CD4-positive, alpha-beta T cell treated with Interleukin-15 for 4 hours (primary cell): ENCODE measurements at regions not wholly inside any gene's neighbourhood (a gene's known extent, or its start where the extent isn't known, plus 50 kb on each side); places are given as distances from the start of the nearest gene placed in this dataset.
"Not testable (repeated sequence)": the region's sequence is repeated elsewhere in the genome, so short reads cannot be mapped to it uniquely, and the experiment has no call there.

ENCODE experiments used
- DNase-seq: peaks from one replicate; pipeline ENCODE4 v3.0.0-alpha.2; 2020; ENCODE audit warnings: low spot score

DNA sequence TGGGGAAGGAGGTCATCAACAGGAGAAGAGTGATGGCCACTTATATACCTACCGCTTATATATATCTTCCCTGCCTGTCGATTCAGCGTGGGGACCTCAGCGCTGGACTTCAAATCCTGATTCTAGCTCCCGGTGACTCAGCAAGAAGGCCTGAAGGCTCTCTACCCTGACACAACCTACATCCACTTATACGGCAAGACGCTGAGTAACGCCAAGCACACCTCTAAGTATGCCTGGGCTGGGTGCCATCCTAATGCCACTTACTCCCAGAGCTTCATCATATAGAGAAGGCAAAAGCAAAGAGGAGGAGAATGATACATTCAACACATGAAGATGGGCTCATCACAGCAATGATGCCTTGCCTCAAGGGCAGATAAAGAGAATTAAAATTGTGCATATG, 198.3 kb downstream of the CHIC2 start:
- DNase-seq: no peak

DNA sequence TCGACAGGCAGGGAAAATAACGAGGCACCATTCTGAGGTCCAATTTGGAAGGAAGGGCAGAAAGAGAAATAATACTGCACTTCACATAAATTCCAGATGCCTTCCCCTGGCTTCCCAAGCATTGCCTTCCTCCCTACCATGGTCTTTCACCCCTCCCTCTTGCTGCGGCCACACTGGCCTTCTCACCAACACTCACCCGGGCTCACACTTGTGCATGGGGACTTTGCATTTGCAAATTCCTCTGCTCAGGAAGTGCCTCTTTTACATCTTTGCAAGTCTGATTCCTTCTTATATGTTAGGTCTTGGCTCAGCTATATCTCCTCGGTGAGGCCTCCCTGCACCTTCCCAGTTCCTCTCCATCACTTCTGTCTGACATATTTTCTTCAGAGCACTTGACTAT, 199.4 kb downstream of the CHIC2 start:
- DNase-seq: no peak

DNA sequence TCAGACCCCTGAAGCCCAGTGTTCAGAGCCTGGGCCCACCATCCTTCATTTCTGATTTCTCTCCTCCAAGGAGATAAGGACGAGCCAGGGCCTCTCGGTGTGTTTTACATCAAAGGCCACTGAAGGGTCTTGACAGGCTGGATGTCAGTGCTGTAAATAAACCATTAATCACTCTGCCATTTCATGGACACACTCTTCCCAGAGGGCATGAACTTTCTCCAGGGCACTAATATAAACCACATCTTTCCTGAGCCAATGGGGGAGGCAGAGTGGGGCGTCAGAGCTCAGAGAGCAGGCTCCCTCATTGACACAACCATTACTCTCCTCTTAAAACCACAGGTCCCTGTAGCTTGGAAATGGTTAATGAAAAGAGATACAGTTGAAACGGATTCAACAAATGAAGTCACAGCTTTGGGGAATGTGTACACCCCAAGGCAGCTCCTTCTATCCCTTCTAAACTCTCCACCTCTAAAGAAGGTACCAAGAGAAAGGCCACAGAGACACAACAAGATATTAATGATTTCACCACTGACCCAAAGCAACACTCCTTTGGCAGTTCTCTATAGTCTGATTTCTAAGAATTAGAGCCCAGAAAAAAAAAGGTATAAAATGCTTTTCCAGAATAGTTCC, 200.6 kb downstream of the CHIC2 start:
- DNase-seq: no peak

DNA sequence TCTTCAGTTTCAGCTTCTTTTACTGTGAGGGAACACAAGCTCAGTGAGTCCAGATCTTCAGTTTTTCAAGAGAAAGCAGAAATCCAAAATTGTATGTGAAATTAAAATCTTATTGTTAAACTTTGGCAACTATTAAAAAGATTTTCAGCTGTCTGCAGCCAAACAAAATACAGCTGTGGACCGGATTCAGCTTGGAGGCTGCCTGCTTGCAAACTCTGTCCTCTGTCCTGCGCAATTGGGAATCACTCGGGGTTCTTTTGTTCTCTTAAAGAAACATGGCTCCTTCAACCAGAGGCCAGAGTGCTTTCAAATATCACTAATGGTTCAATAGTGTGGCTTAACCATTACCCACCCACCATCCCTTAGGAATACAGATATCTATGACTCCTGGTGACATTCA, 201.2 kb downstream of the CHIC2 start:
- DNase-seq: no peak

DNA sequence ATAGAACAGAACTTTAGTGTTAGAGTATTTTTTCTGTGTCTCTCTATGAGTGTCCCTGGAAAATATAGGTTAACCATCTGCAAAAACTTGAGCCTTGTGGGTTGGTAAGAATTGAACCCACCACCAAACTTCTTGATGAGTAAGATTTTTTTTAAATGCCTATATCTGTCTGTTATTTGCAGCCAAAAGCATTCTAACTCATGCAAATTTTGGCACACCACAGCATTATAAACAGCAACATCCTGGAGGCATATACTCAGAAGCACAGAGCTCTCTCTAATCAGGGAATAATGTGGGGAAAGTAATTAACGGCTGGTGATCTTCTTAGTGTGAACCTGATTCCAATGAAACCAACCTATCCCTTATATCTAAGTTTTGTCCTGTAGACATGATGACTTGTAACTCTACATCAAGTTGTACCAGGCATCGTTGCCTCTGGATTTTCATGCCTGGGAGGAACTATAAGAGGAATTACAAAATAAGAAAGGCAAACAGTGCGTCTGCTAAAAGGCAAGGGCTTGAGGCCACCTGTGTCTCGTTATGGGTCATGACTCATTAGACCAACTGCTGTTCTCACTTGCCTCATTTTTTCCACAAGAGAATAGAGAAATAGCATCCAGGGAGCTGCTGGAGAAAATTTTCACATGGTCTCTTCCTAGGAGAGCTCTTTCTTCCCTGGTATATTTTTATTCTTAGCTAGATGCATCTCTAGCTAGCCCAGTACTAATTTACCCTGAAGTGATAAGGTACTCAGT, 202.4 kb downstream of the CHIC2 start:
- DNase-seq: no peak

DNA sequence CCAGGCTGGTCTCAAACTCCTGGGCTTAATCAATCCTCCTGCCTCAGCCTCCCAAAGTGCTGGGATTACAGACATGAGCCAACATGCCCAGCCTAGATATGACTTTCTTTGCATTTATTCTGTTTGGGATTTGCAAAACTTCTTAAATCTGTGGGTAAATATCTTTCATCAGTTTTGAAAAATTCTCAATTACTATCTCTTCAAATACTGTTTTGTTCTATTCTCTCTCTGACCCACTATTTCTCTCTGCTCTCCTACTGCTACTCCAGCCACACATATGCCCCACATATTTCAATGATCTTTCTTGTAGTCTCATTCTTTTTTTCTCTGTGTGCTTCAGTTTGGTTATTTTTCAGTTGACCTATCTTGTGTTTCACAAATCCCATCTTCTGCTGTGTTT, 205.1 kb downstream of the CHIC2 start:
- no peak for DNase-seq

DNA sequence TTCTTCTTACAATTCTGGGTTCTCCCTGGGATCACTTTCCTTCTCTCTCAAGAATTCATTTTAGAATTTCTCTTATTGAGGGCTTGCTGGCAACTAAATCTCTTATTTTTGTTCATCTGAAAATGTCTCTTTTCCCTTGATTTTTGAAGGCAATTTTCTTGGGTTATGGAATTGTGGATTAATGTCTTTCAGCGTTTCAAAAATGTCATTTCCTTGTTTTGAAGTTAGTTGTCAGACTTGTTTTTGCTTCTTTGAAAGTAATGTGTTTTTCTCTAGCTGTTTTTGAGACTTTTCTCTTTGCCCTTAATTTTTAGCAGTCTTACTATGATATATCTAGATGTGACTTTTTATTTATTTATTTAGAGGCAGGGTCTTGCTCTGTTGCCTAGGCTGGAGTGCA, 205.7 kb downstream of the CHIC2 start:
- no peak for DNase-seq

DNA sequence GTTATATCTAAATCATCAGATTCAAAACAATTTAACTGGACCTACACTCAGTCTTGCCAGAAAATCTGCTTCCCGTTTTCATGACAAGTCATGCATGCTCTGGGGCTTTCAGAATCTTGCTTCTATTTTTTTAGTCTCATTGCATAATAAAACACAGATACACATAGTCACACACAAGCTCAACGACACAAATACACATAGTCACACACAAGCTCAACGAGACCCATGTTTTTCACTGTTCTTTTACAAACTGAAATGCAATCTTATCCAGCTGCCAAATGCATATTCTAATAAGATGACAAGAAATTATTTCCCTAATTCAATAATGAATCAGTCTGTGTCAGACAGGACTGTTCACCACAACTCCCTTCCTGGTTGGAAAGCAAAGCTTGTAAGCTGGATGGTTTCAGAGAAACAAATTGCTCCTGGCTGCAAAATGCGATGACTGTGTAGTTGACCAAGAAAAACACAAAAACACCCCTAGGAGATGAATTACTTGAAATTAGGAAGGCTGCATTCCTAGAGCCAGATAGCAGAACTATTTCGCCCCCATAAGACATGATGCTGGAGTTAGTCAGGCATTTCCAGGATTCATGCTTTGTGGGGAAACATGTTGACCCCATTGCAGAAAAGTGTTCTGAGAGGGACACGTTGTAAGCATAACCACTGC, 208.7 kb downstream of the CHIC2 start:
- DNase-seq: no peak

DNA sequence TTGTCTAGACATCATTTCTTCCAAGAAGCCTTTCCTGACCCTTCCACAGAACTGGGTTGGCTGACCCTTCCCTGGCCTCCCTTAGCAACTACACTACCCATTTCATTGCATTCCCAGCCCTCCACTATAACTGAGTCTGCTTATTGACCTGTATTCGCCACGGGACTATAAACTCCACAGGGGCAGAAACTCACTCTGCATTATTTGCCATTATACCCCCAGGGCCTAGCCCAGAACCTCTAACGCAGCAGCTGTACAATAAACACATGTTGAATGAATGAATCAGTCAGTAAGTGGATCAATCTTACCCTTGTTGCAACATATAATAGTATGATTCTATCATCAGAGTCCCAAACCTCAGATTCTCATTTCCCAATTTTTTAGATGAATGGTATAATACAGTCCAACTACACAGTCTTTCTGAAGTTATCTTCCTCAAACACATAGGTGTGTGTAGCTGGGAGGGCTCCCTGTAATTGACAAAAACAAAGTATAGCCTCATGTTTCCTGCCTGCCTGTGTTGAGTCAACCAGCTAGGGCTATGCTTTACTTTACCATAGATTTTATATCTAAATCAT, 209.3 kb downstream of the CHIC2 start:
- no peak for DNase-seq

DNA sequence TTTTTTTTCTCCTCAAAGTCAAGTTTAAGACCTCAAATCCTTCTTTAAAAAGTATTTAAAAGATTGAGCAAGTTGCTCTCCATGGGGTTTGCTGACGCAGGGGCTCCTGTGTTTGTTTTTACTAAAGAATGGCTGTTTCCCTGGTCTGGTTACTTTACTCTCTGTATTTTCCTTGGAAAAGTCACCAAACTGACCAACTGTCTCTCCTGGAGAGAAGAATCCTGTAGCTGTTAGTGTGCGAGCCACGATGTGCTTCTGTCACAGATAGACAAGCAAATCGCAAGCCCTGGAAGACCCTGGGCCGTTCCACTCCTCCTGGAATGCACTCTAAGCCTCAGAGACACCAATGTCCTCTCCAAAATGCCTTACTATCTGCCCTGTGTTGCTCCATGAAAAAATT, 212.1 kb downstream of the CHIC2 start:
- DNase-seq: no peak

DNA sequence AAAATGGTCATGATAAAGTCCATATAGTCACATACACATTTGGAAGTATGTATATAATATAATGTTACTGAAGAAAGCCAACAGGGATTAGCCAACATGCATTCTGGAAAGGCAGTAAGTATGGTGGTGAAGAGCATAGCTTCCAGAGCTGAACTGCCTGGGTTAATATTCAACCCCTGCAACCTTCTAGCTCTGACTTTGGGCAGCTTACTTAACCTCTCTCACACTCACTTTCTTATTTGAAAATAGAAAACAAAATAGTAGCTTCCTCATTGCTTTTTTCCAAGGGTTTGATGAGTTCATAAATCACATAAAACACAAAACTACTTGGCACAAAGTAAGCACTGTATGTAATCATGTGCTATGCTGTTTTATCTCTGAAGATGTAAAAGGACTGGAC, 216.4 kb downstream of the CHIC2 start:
- DNase-seq: no peak

DNA sequence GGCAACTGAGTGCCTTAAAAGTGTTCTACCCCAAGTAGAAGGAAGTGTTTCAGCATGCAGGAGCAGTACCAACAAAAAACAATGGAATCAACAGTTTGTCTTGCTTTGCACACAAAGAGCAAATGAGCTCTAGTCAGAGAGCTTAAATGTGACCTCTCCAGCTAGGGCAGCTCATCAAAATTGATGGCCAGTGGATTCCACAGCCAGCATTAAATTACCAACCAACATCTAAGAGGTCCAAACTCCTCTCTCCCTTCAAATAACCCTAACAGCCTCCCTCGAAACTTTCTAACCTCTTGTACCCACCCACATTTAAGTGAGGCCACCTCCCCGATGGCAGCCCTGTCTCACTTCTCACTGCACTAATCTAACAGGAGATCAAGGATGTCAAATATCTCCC, 219.9 kb downstream of the CHIC2 start:
- no peak for DNase-seq

DNA sequence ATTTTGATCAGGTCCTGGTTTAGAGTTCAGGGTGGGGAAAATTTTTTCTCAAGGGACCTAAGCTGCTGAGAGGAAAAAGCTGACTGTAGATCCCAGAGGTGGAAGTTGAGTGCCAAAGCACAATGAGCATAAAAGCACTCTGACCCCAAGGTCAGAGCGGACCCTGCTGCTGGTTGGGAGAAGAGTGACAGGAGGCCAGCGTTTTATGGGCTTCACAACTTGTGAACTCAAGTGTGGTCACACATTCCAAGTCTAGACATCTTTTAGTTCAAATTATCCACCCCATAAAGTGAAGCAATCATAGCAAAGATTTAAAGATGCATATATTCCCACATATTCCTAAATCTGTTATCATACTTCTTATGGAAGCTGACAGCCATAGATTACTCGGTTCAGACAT, 220.3 kb downstream of the CHIC2 start:
- DNase-seq: no peak

DNA sequence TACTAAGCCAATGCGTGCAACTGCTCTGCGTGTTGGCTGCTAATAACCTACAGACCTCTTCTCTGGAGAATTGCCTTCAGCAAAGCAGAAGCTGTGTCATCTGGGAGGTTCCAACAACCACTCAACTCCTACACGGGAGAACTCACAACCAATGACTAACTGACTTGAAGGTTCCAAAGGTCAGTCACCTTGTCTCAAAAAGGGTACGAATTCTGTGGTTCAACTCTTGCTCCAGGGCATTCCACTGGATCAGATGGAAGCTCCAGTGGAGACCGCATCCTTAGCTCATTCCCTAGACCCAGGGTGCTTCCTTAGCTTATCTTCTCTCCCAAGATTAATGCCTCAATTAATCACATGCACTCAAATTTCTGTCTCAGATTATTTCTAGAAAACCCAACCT, 222.7 kb downstream of the CHIC2 start:
- no peak for DNase-seq

DNA sequence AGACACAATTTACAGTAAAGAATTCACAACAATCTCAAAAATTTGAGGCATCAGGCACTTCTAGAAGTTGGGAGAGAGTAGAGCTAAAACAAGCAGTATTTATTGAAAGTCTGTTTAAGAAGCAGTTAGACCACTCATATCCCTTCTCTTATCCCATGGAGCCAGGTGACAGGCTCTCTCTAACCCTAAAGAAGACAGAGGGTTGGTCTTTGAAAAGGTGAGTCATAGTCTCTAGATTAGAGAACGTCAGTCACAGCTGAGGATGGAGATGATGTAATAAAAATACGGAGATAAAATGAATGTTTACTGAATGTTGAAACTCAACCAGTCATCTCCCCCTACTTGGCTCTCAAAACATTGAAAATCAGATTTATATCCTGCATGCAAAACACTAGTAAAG, 223.8 kb downstream of the CHIC2 start:
- no peak for DNase-seq

DNA sequence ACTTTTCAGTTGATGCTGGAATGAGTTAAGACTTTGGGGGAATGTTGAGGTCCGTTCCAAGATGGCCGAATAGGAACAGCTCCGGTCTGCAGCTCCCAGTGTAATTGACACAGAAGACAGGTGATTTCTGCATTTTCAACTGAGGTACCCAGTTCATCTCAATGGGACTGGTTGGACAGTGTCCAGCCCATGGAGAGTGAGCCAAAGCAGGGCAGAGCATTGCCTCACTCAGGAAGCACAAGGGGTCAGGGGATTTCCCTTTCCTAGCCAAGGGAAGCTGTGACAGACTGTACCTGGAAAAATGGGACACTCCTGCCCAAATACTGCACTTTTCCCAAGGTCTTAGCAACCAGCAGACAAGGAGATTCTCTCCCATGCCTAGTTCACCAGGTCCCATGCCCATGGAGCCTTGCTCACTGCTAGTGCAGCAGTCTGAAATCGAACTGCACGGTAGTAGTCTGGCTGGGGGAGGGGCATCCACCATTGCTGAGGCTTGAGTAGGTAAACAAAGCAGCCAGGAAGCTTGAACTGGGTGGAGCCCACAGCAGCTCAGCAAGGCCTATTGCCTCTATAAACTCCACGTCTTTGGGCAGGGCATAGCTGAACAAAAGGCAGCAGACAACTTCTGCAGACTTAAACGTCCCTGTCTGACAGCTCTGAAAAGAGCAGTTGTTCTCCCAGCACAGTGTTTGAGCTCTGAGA, 231.0 kb downstream of the CHIC2 start:
- DNase-seq: not testable (repeated sequence)

DNA sequence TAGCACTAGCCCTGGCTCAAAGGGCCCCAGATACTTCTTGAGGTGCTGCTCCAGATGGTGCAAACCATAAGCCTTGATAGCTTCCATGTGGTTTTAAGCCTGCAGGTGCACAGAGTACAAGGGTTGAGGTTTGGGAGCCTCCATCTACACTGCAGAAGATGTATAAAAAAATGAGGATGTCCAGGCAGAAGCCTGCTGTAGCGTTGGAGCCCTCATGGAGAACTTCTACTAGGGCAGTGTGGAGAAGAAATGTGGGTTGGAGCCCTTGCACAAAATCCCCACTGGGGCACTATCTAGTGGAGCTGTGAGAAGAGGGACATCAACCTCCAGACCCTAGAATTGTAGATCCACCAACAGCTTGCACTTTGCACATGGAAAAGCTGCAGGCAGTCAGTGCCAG, 231.9 kb downstream of the CHIC2 start:
- no peak for DNase-seq

DNA sequence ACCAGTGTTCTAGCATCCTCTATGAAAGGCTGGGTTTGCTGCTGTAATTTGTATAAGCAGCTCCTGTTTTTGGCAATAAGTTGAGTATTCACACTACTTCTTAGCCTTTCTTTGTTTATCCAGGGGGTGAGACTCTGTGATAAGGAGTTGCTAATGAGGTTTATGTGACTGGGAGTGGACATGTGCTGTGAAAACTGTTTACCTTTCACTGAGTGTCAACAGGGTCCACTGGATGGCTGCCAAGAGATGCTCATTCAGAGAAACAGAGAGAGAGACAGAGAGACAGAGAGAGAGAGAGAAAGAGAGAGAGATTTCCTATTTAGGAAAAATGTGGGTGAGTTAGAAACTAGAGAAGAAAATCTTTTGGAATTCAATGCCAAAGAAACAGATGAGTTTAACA, 233.9 kb downstream of the CHIC2 start:
- DNase-seq: no peak

DNA sequence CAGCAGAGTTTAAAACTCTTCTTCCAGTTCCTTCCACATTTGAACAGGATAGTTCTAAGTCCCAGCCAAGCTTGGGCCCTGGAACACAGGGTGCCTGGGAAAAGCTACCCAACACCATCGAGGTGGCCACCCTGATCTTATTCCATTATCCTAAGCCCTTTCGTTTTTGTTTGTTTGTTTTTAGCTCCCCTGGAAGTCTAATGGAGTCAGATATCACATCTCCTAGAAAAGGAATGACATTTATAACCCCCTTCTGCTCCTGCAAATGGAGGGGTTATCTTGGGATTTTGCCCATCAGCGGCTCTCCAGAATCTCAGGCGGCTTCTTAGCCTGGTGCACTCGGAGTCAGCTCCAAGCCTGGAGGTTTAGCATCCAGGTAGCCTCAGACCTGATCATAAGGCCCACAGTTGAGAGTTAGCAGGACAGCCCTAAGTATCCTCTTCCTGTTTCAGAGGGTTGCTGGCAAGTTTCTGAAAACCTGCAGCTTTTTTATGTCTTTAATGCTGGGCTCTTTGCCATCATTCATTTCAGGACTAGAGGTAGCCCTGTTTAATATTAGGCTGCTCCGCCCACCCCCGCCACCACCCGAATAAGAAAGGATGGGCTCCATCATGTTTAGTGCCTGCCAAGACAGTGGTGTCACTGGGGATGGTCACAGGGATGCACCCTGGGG, 230.0 kb upstream of the LNX1 start:
- no peak for DNase-seq

DNA sequence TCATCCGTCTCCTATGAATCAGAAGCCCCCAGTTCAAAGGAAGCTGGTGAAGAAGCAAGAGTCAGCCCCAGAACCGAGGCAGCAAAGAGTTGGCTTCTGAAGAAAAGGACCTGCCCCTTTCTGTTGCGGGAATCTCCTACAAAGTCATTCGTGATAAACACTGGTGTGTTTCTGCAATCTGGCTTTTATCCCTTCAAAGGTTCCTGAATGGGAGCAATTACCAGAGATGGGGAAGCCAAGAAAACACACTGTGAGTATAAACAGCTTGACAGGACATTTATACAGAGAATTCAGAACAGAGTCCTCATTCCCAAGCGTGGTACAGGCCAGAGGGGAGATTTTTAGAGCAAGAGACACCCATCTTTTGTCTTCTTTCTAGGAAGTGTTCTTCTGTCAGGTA, 226.8 kb upstream of the LNX1 start:
- DNase-seq: no peak

DNA sequence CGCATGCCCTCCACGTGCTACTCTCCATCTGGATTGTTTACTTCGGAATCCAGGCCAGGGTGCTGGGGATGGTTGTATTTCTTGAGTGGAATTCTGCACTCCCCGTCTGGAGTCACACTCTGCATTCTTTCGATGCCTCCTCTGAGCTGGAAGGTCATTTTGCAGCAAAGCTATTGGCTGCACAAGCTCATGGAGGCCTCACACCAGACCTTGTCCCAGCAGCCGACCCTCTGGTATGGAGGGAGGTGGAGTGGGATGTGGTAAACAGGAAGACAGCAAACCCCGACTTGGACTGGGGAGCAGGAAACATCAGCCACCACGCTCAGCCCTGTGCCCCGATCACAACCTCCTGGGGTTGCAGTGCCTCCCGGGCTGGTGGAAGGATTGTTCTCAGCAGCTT, 225.3 kb upstream of the LNX1 start:
- no peak for DNase-seq

DNA sequence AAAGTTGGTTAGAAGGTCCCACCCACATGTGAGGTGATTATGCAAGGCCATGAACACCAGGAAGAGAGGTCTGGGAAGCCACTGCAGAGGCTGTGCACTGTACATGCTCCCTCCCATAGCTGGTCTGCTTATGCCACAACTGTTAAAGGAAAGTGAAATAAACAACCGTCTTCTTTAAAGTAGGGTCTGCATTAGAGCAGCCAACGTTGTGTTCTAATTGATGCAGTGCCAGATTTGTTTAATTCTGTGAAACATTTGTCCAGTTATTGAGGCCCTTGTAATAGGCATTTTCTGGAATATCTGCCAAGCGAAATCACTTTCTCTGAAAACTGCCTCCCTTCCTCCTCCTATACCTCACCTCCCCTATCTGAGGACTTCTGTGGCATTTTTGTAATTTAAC, 224.0 kb upstream of the LNX1 start:
- no peak for DNase-seq
